H1 (cell line): ENCODE measurements at regions not wholly inside any gene's neighbourhood (a gene's known extent, or its start where the extent isn't known, plus 50 kb on each side); places are given as distances from the start of the nearest gene placed in this dataset.

Experiments used
- CHD7 ChIP-seq: fragments of 300-600 bp; sonication (generic); IDR thresholded peaks from 2 replicates; pipeline ENCODE4 v1.7.1; 2012; ENCODE audit warnings: low read length, moderate library complexity, mild to moderate bottlenecking, inconsistent platforms; ENCODE audit not compliant: insufficient replicate concordance
- EZH2 ChIP-seq: fragments of 200-600 bp; sonication (generic); IDR thresholded peaks from 2 replicates; pipeline ENCODE4 v1.7.1; 2012; ENCODE audit warnings: low read depth, mild to moderate bottlenecking, moderate library complexity, low read length, inconsistent platforms; ENCODE audit not compliant: severe bottlenecking

- TF ChIP-seq CHD7 (no peak), EZH2 (no peak)
- TF ChIP-seq, all 59 proteins: peak for 0
Measured at GRCh38 chr3:110743984-110744383, 327.6 kb upstream of the NECTIN3 start (continued).
